ENCODE measurements at regions not wholly inside any gene's neighbourhood (a gene's known extent, or its start where the extent isn't known, plus 50 kb on each side); places are given as distances from the start of the nearest gene placed in this dataset.

DNA sequence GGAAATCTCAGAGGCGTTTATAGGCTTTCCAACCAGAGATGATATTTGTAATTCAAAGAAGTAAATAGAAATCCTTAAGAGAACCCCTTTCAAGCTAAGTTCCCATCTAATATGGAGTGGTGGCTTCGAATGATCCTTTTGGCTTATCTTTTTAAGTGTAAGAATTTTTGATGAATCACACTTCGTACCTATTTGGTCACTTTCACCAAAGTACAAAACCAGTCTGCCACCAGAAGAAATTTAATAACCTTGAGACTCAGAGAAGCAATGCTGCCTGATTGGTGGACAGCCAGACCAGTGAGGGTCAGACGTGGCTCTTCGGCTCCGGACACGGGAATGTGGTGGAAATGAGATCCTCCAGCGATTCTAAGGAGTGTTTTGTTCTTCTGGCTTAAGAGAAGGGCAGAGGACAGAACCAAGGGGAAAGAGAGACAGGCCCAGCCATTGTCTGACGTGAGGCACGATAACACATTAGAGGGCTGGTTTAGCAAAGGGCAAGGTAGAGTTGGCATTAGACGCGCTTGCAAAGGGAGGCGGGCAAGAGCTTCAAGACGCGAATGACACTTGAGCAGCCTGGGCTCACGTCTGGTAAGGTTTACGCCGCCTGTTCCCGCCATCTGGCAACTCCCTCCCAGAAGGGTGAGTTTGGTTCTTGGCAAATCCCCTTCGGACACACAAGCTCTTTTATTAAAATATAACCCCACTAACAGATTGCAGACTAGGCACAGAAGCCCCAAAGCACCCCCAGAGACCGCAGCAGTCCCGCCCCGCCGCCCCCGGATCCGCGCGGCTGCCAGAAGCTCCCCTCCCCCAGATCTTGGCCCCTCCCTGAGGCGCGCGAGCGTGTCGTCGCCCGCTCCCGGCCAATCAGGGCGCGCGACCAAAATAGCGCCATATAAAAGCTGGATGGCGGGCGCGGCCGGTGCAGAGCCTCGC lies 50.0 kb upstream of the EZR start:
- intact Hi-C loops (cut with micrococcal nuclease): no loop called here
- POLR2A ChIA-PET (ENCODE audit: unreplicated experiment): interaction anchor here (0.7 kb wide), 1 partner anchor 216 kb away, joined by 3 read pairs; no protein-coding TSS in a partner anchor

More for the DNA sequence above, 50.0 kb upstream of the EZR start:
- peak overlapping the region; percentile 92 for H2BK120ac ChIP-seq (ENCODE audit: low read depth, low read length)
- H3K18ac ChIP-seq (ENCODE audit: low read depth, low read length): peak overlapping the region; percentile 63
- no peaks in the 10 kb centered on the region for H3K27me3 ChIP-seq (ENCODE audit: control insufficient read depth, insufficient read depth, low read length)
- H3K4ac ChIP-seq (ENCODE audit: low read depth, low read length): peak overlapping the region; percentile 95
- H2AFZ ChIP-seq (replicated peaks; ENCODE audit: low read length, poor library complexity): peak overlapping the region; percentile 91
- WGBS, 2 experiments (ENCODE audit: extremely low coverage in 2 of 2, insufficient read length in 1 of 2): 24% methylated on average over 11 of the region's 45 CpGs; no CpG with 5 or more reads in 1 of the 2 experiments
- peak overlapping the region; percentile 94 for H3K14ac ChIP-seq (replicated peaks; ENCODE audit: low read depth, low read length)
- H3K56ac ChIP-seq (ENCODE audit: extremely low read depth, insufficient read depth, low read length): peak overlapping the region; percentile 75
- H3K79me1 ChIP-seq (ENCODE audit: low read depth in 1 of 2, low read length in 2 of 2): no peaks in the 10 kb centered on the region; a peak in 1 of 4 replicates
- no peak for DNase-seq
- peak overlapping the region; percentile 89 for H4K5ac ChIP-seq (ENCODE audit: low read depth, low read length)
- H3K9me3 ChIP-seq (ENCODE audit: control insufficient read depth, insufficient read depth, low read length): no peaks in the 10 kb centered on the region
- peak overlapping the region; percentile 1; the same call in 1 of the 2 replicates for H3K27ac ChIP-seq (ENCODE audit: insufficient read depth, low read length)
- peaks cover 4% of the 10 kb centered on the region for H3K4me1 ChIP-seq (ENCODE audit: control insufficient read depth, insufficient read depth, low read length)
- peak overlapping the region; percentile 85 for H2AK5ac ChIP-seq (ENCODE audit: low read depth, low read length)
- no TSS peak for BruUV-seq (replicated peaks)
- CTCF ChIA-PET: no interaction called here
- peak overlapping the region; percentile 70 for H3K4me2 ChIP-seq (ENCODE audit: low read depth, low read length)
- no peaks in the 10 kb centered on the region for H3K36me3 ChIP-seq (ENCODE audit: control insufficient read depth, insufficient read depth, low read length)
- 0 out of 2 replicates have a peak overlapping the region, but pooled peaks have one; percentile 1 for H3K9ac ChIP-seq (ENCODE audit: low read depth, low read length)
- H4K91ac ChIP-seq (ENCODE audit: insufficient read depth, low read depth, low read length): peak overlapping the region; percentile 98
- H4K8ac ChIP-seq (ENCODE audit: low read depth in 2 of 2, low read length in 2 of 2): peak overlapping the region; percentile 81 to 95
- ATAC-seq (ENCODE audit: low read depth): peak; percentile 98
- H3K23ac ChIP-seq (ENCODE audit: low read depth, low read length): peak overlapping the region; percentile 85
- peak overlapping the region; percentile 53 for H3K4me3 ChIP-seq (ENCODE audit: insufficient read depth, low read depth, low read length)
- H2BK20ac ChIP-seq (ENCODE audit: low read depth, low read length): peak overlapping the region; percentile 81
- in situ Hi-C loops (cut with MboI; ENCODE audit: low sequenced_read_pairs): no loop called here
- H2BK5ac ChIP-seq (ENCODE audit: low read depth, low read length, poor library complexity, severe bottlenecking): peak overlapping the region; percentile 74
- dilution Hi-C loops (cut with HindIII; ENCODE audit: low sequenced_read_pairs, unreplicated experiment): no loop called here
- TF ChIP-seq RFX5 (IDR thresholded peaks at IDR 0.05; ENCODE audit: low read depth, low read length) (no peak), MAZ (IDR thresholded peaks at IDR 0.05; ENCODE audit: borderline replicate concordance, low read depth, low read length) (peak; percentile 56; the same call in 1 of the 2 replicates)
- H3K9me1 ChIP-seq (ENCODE audit: insufficient read depth, low read length): peaks cover 13% of the 10 kb centered on the region
- peak overlapping the region; percentile 96 for H2AK9ac ChIP-seq (replicated peaks; ENCODE audit: low read depth, low read length, poor library complexity)
- peak overlapping the region; percentile 99; the same call in 2 of the 3 replicates for H2BK15ac ChIP-seq (ENCODE audit: low read depth, low read length)
- no peaks in the 10 kb centered on the region for H4K20me1 ChIP-seq (ENCODE audit: insufficient read depth, low read length)
